Upper lobe of left lung (tissue), 4 donors: ENCODE measurements at regions not wholly inside any gene's neighbourhood (a gene's known extent, or its start where the extent isn't known, plus 50 kb on each side); places are given as distances from the start of the nearest gene placed in this dataset.

Experiments
- EP300 ChIP-seq, 4 donors: sonication (generic); formaldehyde crosslinking; IDR thresholded peaks; one replicate each; pipeline ENCODE4 v1.5.1; 2017; ENCODE audit warnings: antibody characterized with exemption in 4 of 4, control low read depth in 2 of 4
- TF ChIP-seq, protein P1 (sequence below), 6 experiments: fragments of 450-650 bp in 4 of 6; fragments of 200-600 bp in 2 of 6; sonication (generic) in 2 of 6; IDR thresholded peaks; one replicate each; pipeline ENCODE4 v1.5.1; 2016 to 2019; ENCODE audit warnings: antibody characterized with exemption in 6 of 6

DNA sequence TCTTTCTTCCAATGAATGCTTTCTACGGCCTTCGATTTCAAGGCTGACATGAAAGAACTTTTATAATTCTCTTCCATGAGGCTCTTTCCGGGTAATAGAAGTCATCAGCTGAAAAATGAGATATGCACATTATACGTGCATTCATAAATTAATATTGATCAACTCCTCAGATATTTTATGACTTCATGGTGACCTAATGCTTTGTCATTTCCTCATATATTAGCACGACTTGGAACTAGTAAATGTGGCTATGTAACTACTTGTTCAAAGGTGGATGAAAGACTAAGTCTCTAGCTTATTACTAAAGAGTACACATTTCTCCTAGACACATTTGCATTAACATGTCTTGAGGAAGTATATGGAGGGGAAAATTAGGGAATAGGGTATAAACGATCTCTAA, 168.8 kb downstream of the HDGFL1 start:
- TF ChIP-seq EP300 (IDR thresholded peaks at IDR 0.05), result no peak
- TF ChIP-seq, protein P1, sequence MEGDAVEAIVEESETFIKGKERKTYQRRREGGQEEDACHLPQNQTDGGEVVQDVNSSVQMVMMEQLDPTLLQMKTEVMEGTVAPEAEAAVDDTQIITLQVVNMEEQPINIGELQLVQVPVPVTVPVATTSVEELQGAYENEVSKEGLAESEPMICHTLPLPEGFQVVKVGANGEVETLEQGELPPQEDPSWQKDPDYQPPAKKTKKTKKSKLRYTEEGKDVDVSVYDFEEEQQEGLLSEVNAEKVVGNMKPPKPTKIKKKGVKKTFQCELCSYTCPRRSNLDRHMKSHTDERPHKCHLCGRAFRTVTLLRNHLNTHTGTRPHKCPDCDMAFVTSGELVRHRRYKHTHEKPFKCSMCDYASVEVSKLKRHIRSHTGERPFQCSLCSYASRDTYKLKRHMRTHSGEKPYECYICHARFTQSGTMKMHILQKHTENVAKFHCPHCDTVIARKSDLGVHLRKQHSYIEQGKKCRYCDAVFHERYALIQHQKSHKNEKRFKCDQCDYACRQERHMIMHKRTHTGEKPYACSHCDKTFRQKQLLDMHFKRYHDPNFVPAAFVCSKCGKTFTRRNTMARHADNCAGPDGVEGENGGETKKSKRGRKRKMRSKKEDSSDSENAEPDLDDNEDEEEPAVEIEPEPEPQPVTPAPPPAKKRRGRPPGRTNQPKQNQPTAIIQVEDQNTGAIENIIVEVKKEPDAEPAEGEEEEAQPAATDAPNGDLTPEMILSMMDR (IDR thresholded peaks at IDR 0.05), result no peak
